PFSK-1 (cell line): ENCODE measurements at regions not wholly inside any gene's neighbourhood (a gene's known extent, or its start where the extent isn't known, plus 50 kb on each side); places are given as distances from the start of the nearest gene placed in this dataset.

Experiments
- POLR2AphosphoS5 ChIP-seq: IDR thresholded peaks from 2 replicates; pipeline ENCODE4 v1.6.1; 2012; ENCODE audit warnings: low read depth, mild to moderate bottlenecking, control low read depth, low read length, moderate library complexity
- SIN3A ChIP-seq: IDR thresholded peaks from 2 replicates; pipeline ENCODE4 v1.6.1; 2012; ENCODE audit warnings: mild to moderate bottlenecking, low read length, moderate library complexity, borderline replicate concordance; ENCODE audit not compliant: insufficient read depth
- TF ChIP-seq, protein P1 (sequence below), 2 experiments: IDR thresholded peaks; 2 replicates each; pipeline versions ENCODE4 v1.6.1 to v1.8.0; 2011 to 2012; ENCODE audit warnings: low read depth in 2 of 2, low read length in 2 of 2, control low read depth in 1 of 2, inconsistent platforms in 1 of 2, mild to moderate bottlenecking in 1 of 2, moderate library complexity in 1 of 2; ENCODE audit not compliant: insufficient read depth in 1 of 2

DNA sequence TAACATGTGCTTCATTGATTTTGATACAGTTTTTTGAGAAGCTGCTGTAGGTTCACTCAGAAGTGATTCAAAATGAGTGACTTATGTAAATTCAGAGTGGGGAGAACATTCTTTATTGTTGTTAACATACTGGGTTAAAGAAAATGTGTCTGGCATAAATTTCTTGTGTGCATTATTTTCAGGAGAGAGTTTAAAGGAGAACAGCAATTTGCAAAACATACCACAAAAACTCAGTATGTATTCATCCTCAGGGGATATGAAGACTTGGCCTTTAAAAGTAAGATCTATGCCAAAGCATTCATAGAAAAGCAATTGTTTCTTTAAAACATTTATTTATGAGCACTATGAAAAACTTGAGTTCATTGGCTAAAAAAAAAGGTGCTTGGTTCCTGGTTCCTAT lies 1089.8 kb downstream of the ROBO2 start:
- TF ChIP-seq, protein P1, sequence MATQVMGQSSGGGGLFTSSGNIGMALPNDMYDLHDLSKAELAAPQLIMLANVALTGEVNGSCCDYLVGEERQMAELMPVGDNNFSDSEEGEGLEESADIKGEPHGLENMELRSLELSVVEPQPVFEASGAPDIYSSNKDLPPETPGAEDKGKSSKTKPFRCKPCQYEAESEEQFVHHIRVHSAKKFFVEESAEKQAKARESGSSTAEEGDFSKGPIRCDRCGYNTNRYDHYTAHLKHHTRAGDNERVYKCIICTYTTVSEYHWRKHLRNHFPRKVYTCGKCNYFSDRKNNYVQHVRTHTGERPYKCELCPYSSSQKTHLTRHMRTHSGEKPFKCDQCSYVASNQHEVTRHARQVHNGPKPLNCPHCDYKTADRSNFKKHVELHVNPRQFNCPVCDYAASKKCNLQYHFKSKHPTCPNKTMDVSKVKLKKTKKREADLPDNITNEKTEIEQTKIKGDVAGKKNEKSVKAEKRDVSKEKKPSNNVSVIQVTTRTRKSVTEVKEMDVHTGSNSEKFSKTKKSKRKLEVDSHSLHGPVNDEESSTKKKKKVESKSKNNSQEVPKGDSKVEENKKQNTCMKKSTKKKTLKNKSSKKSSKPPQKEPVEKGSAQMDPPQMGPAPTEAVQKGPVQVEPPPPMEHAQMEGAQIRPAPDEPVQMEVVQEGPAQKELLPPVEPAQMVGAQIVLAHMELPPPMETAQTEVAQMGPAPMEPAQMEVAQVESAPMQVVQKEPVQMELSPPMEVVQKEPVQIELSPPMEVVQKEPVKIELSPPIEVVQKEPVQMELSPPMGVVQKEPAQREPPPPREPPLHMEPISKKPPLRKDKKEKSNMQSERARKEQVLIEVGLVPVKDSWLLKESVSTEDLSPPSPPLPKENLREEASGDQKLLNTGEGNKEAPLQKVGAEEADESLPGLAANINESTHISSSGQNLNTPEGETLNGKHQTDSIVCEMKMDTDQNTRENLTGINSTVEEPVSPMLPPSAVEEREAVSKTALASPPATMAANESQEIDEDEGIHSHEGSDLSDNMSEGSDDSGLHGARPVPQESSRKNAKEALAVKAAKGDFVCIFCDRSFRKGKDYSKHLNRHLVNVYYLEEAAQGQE (IDR thresholded peaks at IDR 0.05; ENCODE audit: insufficient read depth in 1 of 2, low read depth in 2 of 2, low read length in 2 of 2): no peak
- TF ChIP-seq POLR2AphosphoS5 (no peak), SIN3A (no peak)
